ENCODE measurements at regions not wholly inside any gene's neighbourhood (a gene's known extent, or its start where the extent isn't known, plus 50 kb on each side); places are given as distances from the start of the nearest gene placed in this dataset.

DNA sequence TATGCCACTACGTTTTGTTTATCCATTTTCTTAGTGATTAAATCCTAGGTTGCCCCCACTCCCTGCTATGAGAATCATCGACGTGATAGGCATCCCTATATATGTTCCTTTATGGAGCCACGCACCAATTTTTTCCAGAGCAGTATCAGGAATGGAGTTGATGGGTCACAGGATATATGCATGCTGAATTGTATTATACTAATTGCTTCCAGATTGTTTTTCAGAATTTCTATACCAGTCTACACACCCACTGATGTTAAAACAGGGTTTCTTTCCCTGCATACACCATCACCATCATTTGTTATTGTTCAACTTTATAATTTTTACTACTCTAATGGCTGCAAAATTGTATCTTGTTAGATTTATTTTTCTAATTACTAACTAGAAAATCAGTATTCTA lies 100.1 kb upstream of the MRPS22 start:
- TF ChIP-seq, protein P1, sequence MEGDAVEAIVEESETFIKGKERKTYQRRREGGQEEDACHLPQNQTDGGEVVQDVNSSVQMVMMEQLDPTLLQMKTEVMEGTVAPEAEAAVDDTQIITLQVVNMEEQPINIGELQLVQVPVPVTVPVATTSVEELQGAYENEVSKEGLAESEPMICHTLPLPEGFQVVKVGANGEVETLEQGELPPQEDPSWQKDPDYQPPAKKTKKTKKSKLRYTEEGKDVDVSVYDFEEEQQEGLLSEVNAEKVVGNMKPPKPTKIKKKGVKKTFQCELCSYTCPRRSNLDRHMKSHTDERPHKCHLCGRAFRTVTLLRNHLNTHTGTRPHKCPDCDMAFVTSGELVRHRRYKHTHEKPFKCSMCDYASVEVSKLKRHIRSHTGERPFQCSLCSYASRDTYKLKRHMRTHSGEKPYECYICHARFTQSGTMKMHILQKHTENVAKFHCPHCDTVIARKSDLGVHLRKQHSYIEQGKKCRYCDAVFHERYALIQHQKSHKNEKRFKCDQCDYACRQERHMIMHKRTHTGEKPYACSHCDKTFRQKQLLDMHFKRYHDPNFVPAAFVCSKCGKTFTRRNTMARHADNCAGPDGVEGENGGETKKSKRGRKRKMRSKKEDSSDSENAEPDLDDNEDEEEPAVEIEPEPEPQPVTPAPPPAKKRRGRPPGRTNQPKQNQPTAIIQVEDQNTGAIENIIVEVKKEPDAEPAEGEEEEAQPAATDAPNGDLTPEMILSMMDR (IDR thresholded peaks at IDR 0.05) = no peak
- no peak for TF ChIP-seq POLR2AphosphoS5 (IDR thresholded peaks at IDR 0.05)
